IPS DF 6.9 (cell line): ENCODE measurements at regions not wholly inside any gene's neighbourhood (a gene's known extent, or its start where the extent isn't known, plus 50 kb on each side); places are given as distances from the start of the nearest gene placed in this dataset.
"Not testable (repeated sequence)": the region's sequence is repeated elsewhere in the genome, so short reads cannot be mapped to it uniquely, and the experiment has no call there.

Source experiments
- DNase-seq: peaks from one replicate; pipeline ENCODE4 v3.0.0-alpha.2; 2013; ENCODE audit warnings: low read depth, low spot score
- H3K27ac ChIP-seq: one replicate; pipeline ENCODE4 v1.5.1; 2013; ENCODE audit warnings: low read length, control low read depth
- H3K27me3 ChIP-seq: 2 replicates; pipeline ENCODE4 v1.6.1; 2013; ENCODE audit warnings: mild to moderate bottlenecking, low read length; ENCODE audit not compliant: control insufficient read depth, insufficient read depth
- H3K36me3 ChIP-seq: 2 replicates; pipeline ENCODE4 v1.6.1; 2013; ENCODE audit warnings: low read length; ENCODE audit not compliant: control insufficient read depth, insufficient read depth
- H3K4me1 ChIP-seq: 2 replicates; pipeline ENCODE4 v1.6.1; 2013; ENCODE audit warnings: low read length; ENCODE audit not compliant: control insufficient read depth, insufficient read depth
- H3K4me3 ChIP-seq: 2 replicates; pipeline ENCODE4 v1.5.1; 2013; ENCODE audit warnings: mild to moderate bottlenecking, low read length
- H3K9me3 ChIP-seq: 2 replicates; pipeline ENCODE4 v1.6.1; 2013; ENCODE audit warnings: low read length, inconsistent platforms; ENCODE audit not compliant: control insufficient read depth, insufficient read depth
- WGBS: extraction: QIAGEN DNeasy Blood & Tissue Kit; methylation state at CpG from one replicate; pipeline ENCODE4 v1.1.7; 2013; ENCODE audit warnings: mixed read lengths, missing lambda C conversion rate; ENCODE audit not compliant: insufficient read length, insufficient coverage; 5-methylcytosine and 5-hydroxymethylcytosine counted together

GRCh38 chr11:91997226-91997625, 227.4 kb upstream of the FAT3 start:
- DNase-seq = no peak
- Histone ChIP-seq H3K4me1 (no peaks in the 10 kb centered on the region), H3K27me3 (no peaks in the 10 kb centered on the region), H3K36me3 (no peaks in the 10 kb centered on the region), H3K4me3 (no peak overlapping the region), H3K27ac (no peak overlapping the region), H3K9me3 (no peaks in the 10 kb centered on the region)
- no CpG with 5 or more reads among the region's 6 CpGs for WGBS

- no peak overlapping the region for H3K27ac ChIP-seq
- no peak for DNase-seq
- no peaks in the 10 kb centered on the region for H3K4me1 ChIP-seq
- no peaks in the 10 kb centered on the region for H3K27me3 ChIP-seq
- no peaks in the 10 kb centered on the region for H3K9me3 ChIP-seq
- no peak overlapping the region for H3K4me3 ChIP-seq
- H3K36me3 ChIP-seq = no peaks in the 10 kb centered on the region
- WGBS = no CpG with 5 or more reads among the region's 1 CpG
These were observed 228.1 kb upstream of the FAT3 start for GRCh38 chr11:91996526-91996925.

GRCh38 chr11:91988443-91988842, 236.2 kb upstream of the FAT3 start:
- H3K27me3 ChIP-seq, H3K27ac ChIP-seq, H3K36me3 ChIP-seq, DNase-seq, H3K4me1 ChIP-seq, H3K9me3 ChIP-seq, H3K4me3 ChIP-seq: not testable (repeated sequence)

GRCh38 chr11:91986218-91986617, 238.4 kb upstream of the FAT3 start:
- Histone ChIP-seq H3K27me3 (no peaks in the 10 kb centered on the region), H3K4me1 (no peaks in the 10 kb centered on the region), H3K27ac (no peak overlapping the region), H3K4me3 (no peak overlapping the region), H3K36me3 (no peaks in the 10 kb centered on the region), H3K9me3 (no peaks in the 10 kb centered on the region)
- no peak for DNase-seq

- WGBS = no CpG with 5 or more reads among the region's 5 CpGs
- Histone ChIP-seq H3K9me3 (no peaks in the 10 kb centered on the region), H3K36me3 (no peaks in the 10 kb centered on the region), H3K4me3 (no peak overlapping the region), H3K27me3 (no peaks in the 10 kb centered on the region), H3K4me1 (no peaks in the 10 kb centered on the region), H3K27ac (no peak overlapping the region)
- no peak for DNase-seq
These were observed 240.5 kb upstream of the FAT3 start for GRCh38 chr11:91984033-91984584.

DNA sequence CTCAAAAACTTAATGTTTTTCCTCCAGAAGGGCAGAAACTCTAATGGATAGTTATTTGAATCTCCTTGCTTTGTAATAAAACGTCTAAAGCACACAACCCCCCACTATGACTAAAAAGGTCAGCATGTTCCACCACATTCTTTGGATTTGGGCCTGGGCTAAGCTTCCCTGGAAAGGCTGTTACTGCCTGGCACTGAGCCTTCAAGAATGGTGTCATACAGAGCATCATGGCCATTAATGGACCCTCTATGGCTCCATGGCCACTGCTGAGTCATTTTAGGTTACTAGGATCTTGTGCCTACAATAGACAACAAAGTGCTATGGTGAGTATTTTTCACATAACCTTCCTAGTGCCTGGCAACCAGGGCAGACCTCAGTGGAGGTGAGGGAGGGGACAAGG, 242.6 kb upstream of the FAT3 start:
- Histone ChIP-seq H3K36me3 (no peaks in the 10 kb centered on the region), H3K27me3 (no peaks in the 10 kb centered on the region), H3K4me3 (no peak overlapping the region), H3K4me1 (no peaks in the 10 kb centered on the region), H3K27ac (no peak overlapping the region), H3K9me3 (no peaks in the 10 kb centered on the region)
- WGBS = no CpG with 5 or more reads among the region's 1 CpG
- DNase-seq = no peak

DNA sequence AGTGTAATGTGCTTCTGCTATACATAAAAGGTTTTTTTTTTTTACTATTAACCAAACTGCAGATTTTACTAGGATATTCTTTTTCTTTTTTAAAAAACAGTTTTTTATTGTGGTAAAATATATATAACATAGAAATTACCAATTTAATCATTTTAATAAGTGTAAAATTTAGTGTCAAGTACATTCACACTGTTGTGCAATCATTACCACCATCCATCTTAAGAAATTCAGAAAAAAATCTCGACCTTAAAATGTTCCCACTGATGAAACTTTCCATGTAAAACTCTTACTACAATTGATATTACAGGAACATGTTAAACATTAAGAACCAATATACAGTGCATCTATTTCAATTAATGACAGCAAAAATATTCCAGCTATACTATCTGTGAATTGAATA, 244.8 kb upstream of the FAT3 start:
- no peaks in the 10 kb centered on the region for H3K36me3 ChIP-seq
- H3K9me3 ChIP-seq = no peaks in the 10 kb centered on the region
- H3K27ac ChIP-seq = no peak overlapping the region
- no peak overlapping the region for H3K4me3 ChIP-seq
- whole genome bisulfite sequencing = no CpG with 5 or more reads among the region's 1 CpG
- DNase-seq = no peak
- H3K4me1 ChIP-seq = no peaks in the 10 kb centered on the region
- H3K27me3 ChIP-seq = no peaks in the 10 kb centered on the region

- no peaks in the 10 kb centered on the region for H3K9me3 ChIP-seq
- H3K27ac ChIP-seq = no peak overlapping the region
- no CpG with 5 or more reads among the region's 1 CpG for WGBS
- H3K4me1 ChIP-seq = no peaks in the 10 kb centered on the region
- H3K4me3 ChIP-seq = no peak overlapping the region
- H3K27me3 ChIP-seq = no peaks in the 10 kb centered on the region
- DNase-seq = no peak
- H3K36me3 ChIP-seq = no peaks in the 10 kb centered on the region
These were observed 245.9 kb upstream of the FAT3 start for GRCh38 chr11:91978747-91979146.

DNA sequence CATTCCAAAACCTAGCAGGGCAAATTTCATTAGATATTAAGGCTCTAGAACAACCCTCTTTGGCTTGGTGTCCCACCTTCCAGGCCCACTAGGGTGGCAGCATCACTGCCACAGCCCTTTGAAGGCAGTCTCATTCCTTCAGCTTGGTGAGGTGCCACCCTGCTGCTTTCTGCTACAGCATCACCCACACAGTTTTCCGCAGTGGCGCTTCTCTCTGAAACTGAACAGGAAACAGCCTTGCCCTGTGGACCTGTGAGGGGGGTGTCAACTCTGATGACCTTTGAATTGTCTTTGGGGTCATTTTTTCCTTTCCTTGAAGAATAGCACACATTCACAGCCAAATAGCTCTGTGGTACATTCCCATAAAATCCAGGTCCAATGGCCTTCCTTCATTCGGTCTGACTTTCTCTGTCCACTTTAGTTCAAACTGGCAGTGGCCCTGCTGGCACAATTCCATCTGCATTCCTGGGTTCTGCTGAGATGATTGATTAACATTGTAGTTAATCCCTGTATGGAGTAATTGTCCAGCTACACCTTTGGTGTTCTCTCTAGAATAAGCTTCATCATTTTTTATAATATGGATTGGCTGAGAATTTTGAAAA, 251.9 kb upstream of the FAT3 start:
- H3K4me3 ChIP-seq = no peak overlapping the region
- DNase-seq = no peak
- H3K27ac ChIP-seq = no peak overlapping the region
- no peaks in the 10 kb centered on the region for H3K9me3 ChIP-seq
- H3K36me3 ChIP-seq = no peaks in the 10 kb centered on the region
- no CpG with 5 or more reads among the region's 3 CpGs for WGBS
- no peaks in the 10 kb centered on the region for H3K27me3 ChIP-seq
- no peaks in the 10 kb centered on the region for H3K4me1 ChIP-seq

- no peak overlapping the region for H3K27ac ChIP-seq
These were observed 254.0 kb upstream of the FAT3 start for GRCh38 chr11:91970624-91971023.

GRCh38 chr11:91969486-91969885, 255.1 kb upstream of the FAT3 start:
- WGBS = no CpG with 5 or more reads among the region's 2 CpGs

More at GRCh38 chr11:91970624-91971023, 254.0 kb upstream of the FAT3 start:
- no peaks in the 10 kb centered on the region for H3K36me3 ChIP-seq
- H3K4me3 ChIP-seq = no peak overlapping the region
- DNase-seq = no peak
- H3K4me1 ChIP-seq = no peaks in the 10 kb centered on the region
- H3K27me3 ChIP-seq = no peaks in the 10 kb centered on the region
- no peaks in the 10 kb centered on the region for H3K9me3 ChIP-seq

More at GRCh38 chr11:91969486-91969885, 255.1 kb upstream of the FAT3 start:
- Histone ChIP-seq H3K4me3 (no peak overlapping the region), H3K27ac (no peak overlapping the region), H3K9me3 (no peaks in the 10 kb centered on the region), H3K36me3 (no peaks in the 10 kb centered on the region), H3K27me3 (no peaks in the 10 kb centered on the region), H3K4me1 (no peaks in the 10 kb centered on the region)
- DNase-seq = no peak
